Natural killer cell treated with Interleukin-12 subunit alpha and Interleukin-12 subunit beta and Interleukin-15 and Interleukin-18, amount 100 ng/mL, for 72 hours (primary cell): ENCODE measurements at regions not wholly inside any gene's neighbourhood (a gene's known extent, or its start where the extent isn't known, plus 50 kb on each side); places are given as distances from the start of the nearest gene placed in this dataset.
"Not testable (repeated sequence)": the region's sequence is repeated elsewhere in the genome, so short reads cannot be mapped to it uniquely, and the experiment has no call there.

ENCODE experiments used
- ATAC-seq, 2 donors: fragments of 150-1000 bp; cut with Tn5 transposase in 1 of 2; sonication (Bioruptor Pico), chemical (Tn5 transposase) in 1 of 2; 2 replicates each; pipeline ENCODE4 v1.10.0; 2021
- DNase-seq: peaks from one replicate; pipeline ENCODE4 v3.0.0; 2022; ENCODE audit warnings: low spot score
- H3K27ac Mint-ChIP-seq, 2 donors: 1 replicate in 1 of 2; 2 replicates in 1 of 2; pipeline ENCODE4 v1.8.0; 2022; ENCODE audit warnings: mixed read lengths in 2 of 2, mild to moderate bottlenecking in 1 of 2, moderate library complexity in 1 of 2
- H3K27me3 Mint-ChIP-seq, 2 donors: 1 replicate in 1 of 2; 2 replicates in 1 of 2; pipeline ENCODE4 v1.8.0; 2022; ENCODE audit warnings: mixed read lengths in 2 of 2
- H3K36me3 Mint-ChIP-seq: one replicate; pipeline ENCODE4 v1.8.0; 2022; ENCODE audit warnings: mixed read lengths
- H3K4me1 Mint-ChIP-seq, 2 donors: 1 replicate in 1 of 2; 2 replicates in 1 of 2; pipeline ENCODE4 v1.8.0; 2022; ENCODE audit warnings: low read depth in 2 of 2, mixed read lengths in 2 of 2, mild to moderate bottlenecking in 1 of 2
- H3K4me3 Mint-ChIP-seq: one replicate; pipeline ENCODE4 v1.8.0; 2022; ENCODE audit warnings: mixed read lengths
- H3K9me3 Mint-ChIP-seq: 2 replicates; pipeline ENCODE4 v1.8.0; 2022; ENCODE audit warnings: mixed read lengths

DNA sequence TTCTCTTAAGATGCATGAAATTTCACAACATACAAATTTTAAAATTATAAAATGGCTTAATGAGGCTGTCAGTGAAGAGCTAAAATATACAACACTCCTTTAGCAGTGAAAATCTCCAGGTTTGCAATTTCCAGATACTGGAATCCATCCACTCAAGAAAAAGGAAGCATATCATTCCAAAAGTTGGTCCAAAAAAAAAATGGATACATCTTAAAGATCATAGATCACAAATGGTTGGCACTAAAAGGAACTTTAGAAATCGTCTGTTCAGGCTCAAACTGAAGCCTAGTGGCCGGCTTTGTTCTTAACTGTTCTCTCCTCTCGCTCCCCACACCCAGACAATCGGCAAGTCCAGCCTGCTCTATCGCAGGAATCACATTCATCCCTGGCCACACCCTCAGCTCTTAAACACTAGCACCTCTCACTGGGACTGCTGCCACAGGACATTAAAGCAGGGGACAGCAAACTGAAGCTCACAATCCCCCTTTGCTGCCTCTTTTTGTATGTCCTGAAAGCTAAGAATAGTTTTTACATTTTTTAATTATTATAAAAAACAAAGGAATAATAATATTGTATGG, 130.3 kb upstream of the CDIN1 start:
- Mint-ChIP-seq H3K4me1 (no peaks in the 10 kb centered on the region), H3K4me3 (no peak overlapping the region), H3K9me3 (peaks cover 6% of the 10 kb centered on the region), H3K36me3 (no peaks in the 10 kb centered on the region), H3K27ac (no peak overlapping the region), H3K27me3 (no peaks in the 10 kb centered on the region)
- no peak for DNase-seq
- no peak for ATAC-seq

DNA sequence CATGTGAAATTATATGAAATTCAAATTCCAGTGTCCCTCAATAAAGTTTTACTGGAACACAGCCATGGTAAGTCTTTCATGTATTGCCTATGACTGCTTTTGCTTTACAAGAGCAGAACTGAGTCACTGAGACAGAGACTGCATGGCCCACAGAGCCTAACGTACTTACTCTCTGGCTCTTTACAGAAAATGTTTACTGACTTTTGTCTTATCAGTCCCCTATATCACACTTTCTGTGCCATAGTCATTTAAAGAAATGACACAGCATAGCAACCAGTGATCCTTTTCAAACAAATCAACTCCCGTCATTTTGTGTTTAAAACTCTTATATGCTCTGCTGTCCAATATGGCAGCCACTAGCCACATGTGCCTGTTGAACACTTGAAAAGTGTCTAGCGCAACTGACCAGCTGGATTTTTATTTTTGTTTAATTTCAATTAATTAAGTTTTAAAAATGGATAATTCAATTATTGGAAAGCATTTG, 129.7 kb upstream of the CDIN1 start:
- Mint-ChIP-seq H3K27ac (no peak overlapping the region), H3K9me3 (peaks cover 9% of the 10 kb centered on the region), H3K36me3 (no peaks in the 10 kb centered on the region), H3K4me3 (no peak overlapping the region), H3K4me1 (no peaks in the 10 kb centered on the region), H3K27me3 (no peaks in the 10 kb centered on the region)
- no peak for DNase-seq
- ATAC-seq: no peak

DNA sequence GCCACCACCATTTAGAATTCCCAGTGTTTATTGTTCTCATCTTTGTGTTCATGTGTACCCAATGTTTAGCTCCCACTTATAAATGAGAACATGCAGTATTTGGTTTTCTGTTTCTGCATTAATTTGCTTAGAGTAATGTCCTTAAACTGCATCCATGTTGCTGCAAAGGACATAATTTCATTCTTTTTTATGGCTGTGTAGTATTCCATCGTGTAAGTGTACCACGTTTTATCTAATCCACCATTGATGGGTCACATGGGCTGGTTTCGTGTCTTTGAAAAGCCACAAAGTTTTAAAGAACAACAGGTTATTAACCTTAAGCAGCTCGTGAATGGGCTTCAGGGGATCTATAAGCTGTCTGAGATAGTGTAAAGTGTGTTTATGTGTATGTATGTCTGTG, 125.2 kb upstream of the CDIN1 start:
- not testable (repeated sequence) for H3K27me3 Mint-ChIP-seq, H3K4me1 Mint-ChIP-seq, H3K9me3 Mint-ChIP-seq, DNase-seq, ATAC-seq, H3K36me3 Mint-ChIP-seq, H3K4me3 Mint-ChIP-seq, H3K27ac Mint-ChIP-seq

DNA sequence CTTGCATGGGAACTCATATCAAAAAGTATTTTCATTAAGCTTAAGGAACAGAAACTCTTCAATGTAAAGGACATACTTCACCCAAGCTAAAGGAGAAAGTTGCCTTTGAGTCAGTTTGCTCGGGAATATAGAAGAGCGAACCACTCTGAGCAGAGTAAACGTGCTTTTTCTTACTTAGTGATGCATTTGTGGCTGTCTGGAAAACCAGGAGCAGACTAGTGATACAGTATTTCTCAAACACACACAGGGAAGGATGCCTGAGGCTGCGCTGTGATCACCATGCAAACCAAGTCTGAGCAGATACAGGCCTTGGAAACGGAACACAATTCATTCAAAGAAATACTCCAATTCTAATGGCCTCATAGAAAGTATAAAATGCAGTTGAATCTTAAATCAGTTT, 121.0 kb upstream of the CDIN1 start:
- no peak for ATAC-seq
- no peaks in the 10 kb centered on the region for H3K27me3 Mint-ChIP-seq
- no peak for DNase-seq
- no peak overlapping the region for H3K4me3 Mint-ChIP-seq
- peaks cover 14% of the 10 kb centered on the region for H3K9me3 Mint-ChIP-seq
- H3K27ac Mint-ChIP-seq: no peak overlapping the region
- H3K4me1 Mint-ChIP-seq: no peaks in the 10 kb centered on the region
- H3K36me3 Mint-ChIP-seq: no peaks in the 10 kb centered on the region

DNA sequence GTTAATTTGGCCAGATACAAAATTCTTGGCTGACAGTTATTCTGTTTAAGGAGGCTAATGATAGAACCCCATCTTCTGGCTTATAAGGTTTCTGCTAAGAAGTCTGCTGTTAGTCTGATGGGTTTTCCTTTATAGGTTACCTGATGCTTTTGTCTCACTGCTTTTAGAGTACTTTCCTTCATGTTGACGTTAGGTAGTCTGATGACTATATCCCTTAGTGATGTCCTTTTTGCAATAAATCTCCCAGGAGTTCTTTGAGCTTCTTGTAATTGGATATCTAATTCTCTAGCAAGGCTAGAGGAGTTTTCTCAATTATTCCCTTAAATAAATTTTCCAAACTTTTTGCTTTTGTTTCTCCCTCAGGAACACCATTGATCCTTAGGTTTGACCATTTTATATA, 114.1 kb upstream of the CDIN1 start:
- Mint-ChIP-seq H3K4me1 (no peaks in the 10 kb centered on the region), H3K36me3 (no peaks in the 10 kb centered on the region), H3K27me3 (no peaks in the 10 kb centered on the region), H3K27ac (no peak overlapping the region), H3K4me3 (no peak overlapping the region), H3K9me3 (peaks cover 18% of the 10 kb centered on the region)
- no peak for DNase-seq
- ATAC-seq: no peak

DNA sequence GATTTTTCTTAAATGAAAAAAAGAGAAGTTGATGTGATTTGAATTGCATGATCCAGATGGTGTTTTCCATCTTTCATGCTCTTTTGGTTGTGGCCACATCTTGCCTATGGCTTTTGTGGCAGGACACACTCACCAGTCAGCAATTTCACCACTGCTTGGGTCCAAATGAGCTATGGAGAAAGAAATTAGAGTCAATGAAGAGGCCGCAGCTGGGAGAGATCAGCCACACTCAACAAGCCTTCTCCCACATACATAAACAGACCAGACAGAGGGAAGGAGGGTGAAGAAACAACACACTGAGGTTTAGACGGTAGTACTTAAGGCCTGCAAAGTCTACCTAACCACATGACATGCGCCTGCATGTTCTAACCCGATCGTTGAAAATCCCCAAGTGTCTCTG, 110.7 kb upstream of the CDIN1 start:
- H3K27ac Mint-ChIP-seq: no peak overlapping the region
- DNase-seq (no peak), ATAC-seq (no peak)
- no peaks in the 10 kb centered on the region for H3K27me3 Mint-ChIP-seq
- H3K9me3 Mint-ChIP-seq: peaks cover 7% of the 10 kb centered on the region
- no peak overlapping the region for H3K4me3 Mint-ChIP-seq
- H3K36me3 Mint-ChIP-seq: no peaks in the 10 kb centered on the region
- no peaks in the 10 kb centered on the region for H3K4me1 Mint-ChIP-seq

DNA sequence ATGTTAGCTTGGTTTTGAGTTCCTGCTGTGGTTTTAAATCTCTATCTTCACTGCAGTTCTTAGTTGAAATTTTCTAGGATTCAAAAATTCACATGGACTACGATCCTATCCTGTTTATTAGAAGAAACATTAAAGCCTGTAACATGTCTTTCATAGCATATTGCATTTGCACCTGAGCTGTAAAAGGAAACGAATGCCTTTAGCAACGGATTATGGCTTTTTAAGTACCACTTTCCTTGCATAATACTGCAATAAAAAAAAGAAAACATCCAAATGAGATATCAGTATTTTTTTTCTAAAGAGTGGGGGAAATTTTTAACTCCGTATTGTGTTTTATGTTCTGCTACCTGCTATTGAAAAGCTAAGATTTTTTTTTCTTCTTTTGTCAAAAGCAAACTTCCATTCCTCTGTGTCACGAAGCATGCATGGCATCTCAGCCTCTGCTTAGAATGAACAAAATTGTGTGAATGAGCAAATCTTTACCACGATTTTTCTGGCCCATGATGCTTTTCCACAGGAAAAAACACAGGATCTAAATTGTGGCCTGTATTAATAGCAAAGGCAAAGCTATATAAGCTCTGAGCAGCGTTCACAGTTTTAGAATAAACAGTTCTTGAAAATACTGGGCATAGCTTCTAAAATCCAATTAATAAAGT, 110.0 kb upstream of the CDIN1 start:
- H3K9me3 Mint-ChIP-seq: peaks cover 3% of the 10 kb centered on the region
- H3K27me3 Mint-ChIP-seq: no peaks in the 10 kb centered on the region
- H3K4me3 Mint-ChIP-seq: no peak overlapping the region
- ATAC-seq (no peak), DNase-seq (no peak)
- no peak overlapping the region for H3K27ac Mint-ChIP-seq
- H3K4me1 Mint-ChIP-seq: no peaks in the 10 kb centered on the region
- no peaks in the 10 kb centered on the region for H3K36me3 Mint-ChIP-seq

DNA sequence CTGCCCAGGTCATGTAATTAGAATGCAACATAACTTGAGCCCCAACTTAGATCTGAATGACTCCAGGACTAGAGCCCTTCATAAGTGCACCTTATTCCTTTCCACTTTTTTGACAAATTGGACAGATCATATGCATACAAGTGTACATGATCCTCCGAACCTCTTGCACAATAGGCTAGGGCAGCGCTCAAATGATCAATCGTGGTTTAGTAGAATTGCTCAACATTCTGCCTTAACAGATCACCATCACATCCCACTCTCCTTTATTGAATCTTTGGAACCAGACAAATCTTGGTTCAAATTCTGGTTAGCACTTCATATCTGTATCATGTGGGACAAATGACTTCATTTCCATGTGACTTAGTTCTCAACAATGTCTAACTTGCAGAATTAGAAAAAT, 106.8 kb upstream of the CDIN1 start:
- no peaks in the 10 kb centered on the region for H3K4me1 Mint-ChIP-seq
- peaks cover 2% of the 10 kb centered on the region for H3K9me3 Mint-ChIP-seq
- ATAC-seq (no peak), DNase-seq (no peak)
- no peaks in the 10 kb centered on the region for H3K27me3 Mint-ChIP-seq
- H3K4me3 Mint-ChIP-seq: no peak overlapping the region
- no peak overlapping the region for H3K27ac Mint-ChIP-seq
- H3K36me3 Mint-ChIP-seq: no peaks in the 10 kb centered on the region

DNA sequence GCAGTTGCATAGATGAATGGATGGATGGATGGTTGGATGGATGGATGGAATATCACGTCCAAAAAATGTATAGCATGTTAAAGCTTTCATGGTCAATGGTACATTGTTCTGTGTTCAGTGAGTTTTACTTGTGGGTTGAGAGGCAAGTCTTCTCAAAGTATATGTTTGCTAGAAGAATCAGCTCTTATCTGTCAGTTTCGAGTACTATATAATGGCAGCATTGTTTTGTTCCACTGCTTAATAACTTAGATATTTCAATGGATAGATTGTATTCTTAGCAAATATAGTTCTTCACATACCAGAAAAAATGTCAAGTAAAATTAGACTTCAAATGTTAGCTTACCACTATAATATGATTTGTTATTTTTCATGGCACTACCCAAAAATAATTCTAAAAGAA, 100.9 kb upstream of the CDIN1 start:
- no peaks in the 10 kb centered on the region for H3K36me3 Mint-ChIP-seq
- no peak for DNase-seq

DNA sequence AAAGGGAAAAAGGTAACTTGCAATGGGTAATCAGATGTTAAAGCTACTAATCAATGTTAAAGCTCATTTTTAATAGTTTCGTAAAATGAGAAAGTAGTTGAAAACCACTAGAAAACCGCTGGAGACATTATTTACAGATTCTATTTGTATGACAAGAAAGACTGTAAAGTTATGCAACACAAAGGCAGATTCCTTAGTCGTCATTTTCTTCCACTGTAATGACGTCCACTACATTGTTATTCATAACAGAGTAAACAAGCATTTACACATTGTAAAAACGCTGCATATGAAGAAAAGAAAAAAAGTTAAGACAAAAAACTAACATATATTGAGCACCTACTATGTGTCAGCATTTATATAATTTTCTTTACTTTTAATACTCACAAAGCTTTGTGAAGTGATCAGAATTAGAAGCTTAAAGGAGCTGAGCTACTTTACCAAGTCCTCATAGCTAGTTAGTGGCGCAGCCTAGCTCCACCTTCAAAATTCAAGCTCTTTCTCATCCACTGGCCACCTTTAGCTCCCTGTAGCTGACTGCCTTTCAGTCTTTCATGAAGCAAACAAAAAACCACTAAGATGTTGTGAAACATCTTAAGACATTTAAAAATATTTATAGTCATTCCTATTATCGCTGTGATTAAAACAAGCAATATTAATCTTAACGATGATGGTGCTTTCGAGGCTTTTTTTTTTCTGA, 100.1 kb upstream of the CDIN1 start:
- H3K27ac Mint-ChIP-seq: no peak overlapping the region
- no peaks in the 10 kb centered on the region for H3K4me1 Mint-ChIP-seq
- H3K36me3 Mint-ChIP-seq: no peaks in the 10 kb centered on the region
- H3K4me3 Mint-ChIP-seq: no peak overlapping the region
- DNase-seq (no peak), ATAC-seq (no peak)
- H3K27me3 Mint-ChIP-seq: no peaks in the 10 kb centered on the region
- peaks cover 2% of the 10 kb centered on the region for H3K9me3 Mint-ChIP-seq

More for the DNA sequence above, 100.9 kb upstream of the CDIN1 start:
- no peak for ATAC-seq
- H3K4me3 Mint-ChIP-seq: no peak overlapping the region
- H3K27ac Mint-ChIP-seq: no peak overlapping the region
- H3K4me1 Mint-ChIP-seq: no peaks in the 10 kb centered on the region
- H3K27me3 Mint-ChIP-seq: no peaks in the 10 kb centered on the region
- H3K9me3 Mint-ChIP-seq: peaks cover 2% of the 10 kb centered on the region

DNA sequence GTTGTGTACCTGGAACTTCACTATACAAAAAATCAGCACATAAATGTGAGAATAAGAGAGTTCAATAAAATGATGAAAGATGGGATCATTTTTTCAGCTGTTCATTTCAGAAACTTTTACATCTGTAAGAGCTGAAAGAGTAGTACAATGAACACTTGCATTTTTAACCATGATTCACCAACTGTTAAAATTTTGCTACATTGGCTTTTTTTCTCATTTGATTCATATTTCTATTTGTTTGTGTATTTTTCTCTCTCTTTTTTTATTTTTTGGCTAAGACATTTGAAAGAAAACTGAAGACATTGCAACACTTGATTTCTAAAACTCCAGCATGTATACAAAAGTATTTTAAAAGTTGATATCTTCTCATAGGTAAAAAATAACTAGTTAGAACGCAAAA, 98.3 kb upstream of the CDIN1 start:
- no peak for DNase-seq
- Mint-ChIP-seq H3K4me3 (no peak overlapping the region), H3K4me1 (no peaks in the 10 kb centered on the region), H3K9me3 (no peaks in the 10 kb centered on the region), H3K36me3 (no peaks in the 10 kb centered on the region), H3K27ac (no peak overlapping the region), H3K27me3 (no peaks in the 10 kb centered on the region)
- ATAC-seq: no peak

DNA sequence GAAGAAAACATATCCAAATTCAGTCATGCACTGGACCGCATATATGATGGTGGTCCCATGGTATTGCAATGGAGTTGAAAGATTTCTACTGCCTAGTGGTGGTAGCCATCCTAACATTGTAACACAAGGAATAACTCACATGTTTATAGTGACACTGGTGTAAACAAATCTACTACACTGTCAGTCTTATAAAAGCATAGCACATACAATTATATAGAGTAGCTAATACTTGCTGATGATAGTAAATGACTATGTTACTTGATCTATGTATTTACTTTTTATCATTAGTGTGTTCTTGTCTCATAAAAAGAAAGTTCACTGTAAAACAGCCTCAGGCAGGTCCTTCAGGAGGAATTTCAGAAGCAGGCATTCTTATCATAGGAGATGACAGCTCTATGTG, 96.0 kb upstream of the CDIN1 start:
- DNase-seq: no peak
- no peaks in the 10 kb centered on the region for H3K4me1 Mint-ChIP-seq
- no peak overlapping the region for H3K4me3 Mint-ChIP-seq
- ATAC-seq: no peak
- H3K27me3 Mint-ChIP-seq: no peaks in the 10 kb centered on the region
- no peaks in the 10 kb centered on the region for H3K36me3 Mint-ChIP-seq
- no peak overlapping the region for H3K27ac Mint-ChIP-seq
- H3K9me3 Mint-ChIP-seq: peaks cover 2% of the 10 kb centered on the region

DNA sequence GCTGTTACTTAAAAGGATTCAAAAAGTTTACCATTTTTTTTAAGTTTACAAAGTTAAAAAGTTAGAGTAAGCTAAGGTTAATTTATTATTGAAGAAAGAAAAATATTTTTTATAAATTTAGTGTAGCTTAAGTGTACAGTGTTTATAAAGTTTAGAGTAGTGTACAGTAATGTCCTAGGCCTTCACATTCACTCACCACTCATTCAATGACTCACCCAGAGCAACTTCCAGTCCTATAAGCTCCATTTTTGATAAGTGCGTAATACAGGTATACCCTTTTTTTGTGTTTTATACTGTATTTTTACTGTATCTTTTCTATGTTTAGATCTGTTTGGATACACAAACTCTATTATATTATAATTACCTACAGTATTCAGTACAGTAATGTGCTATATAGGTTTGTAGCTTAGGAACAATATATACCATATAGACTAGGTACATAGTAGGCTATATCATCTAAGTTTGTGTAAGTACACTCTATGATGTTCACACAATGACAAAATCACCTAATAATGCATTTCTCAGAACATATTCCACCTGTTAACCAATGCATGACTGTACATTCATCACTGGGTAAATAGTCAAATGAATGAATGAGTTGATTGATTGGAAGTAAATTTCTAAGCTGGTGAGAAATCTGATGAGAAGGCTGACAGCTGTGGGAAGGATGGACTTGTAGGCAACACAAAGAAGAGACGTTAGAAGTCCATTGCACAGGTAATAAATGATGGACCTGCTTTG, 95.2 kb upstream of the CDIN1 start:
- no peak for DNase-seq
- peaks cover 2% of the 10 kb centered on the region for H3K9me3 Mint-ChIP-seq
- no peak overlapping the region for H3K27ac Mint-ChIP-seq
- H3K36me3 Mint-ChIP-seq: no peaks in the 10 kb centered on the region
- H3K4me3 Mint-ChIP-seq: no peak overlapping the region
- ATAC-seq: no peak
- H3K27me3 Mint-ChIP-seq: no peaks in the 10 kb centered on the region
- H3K4me1 Mint-ChIP-seq: no peaks in the 10 kb centered on the region

DNA sequence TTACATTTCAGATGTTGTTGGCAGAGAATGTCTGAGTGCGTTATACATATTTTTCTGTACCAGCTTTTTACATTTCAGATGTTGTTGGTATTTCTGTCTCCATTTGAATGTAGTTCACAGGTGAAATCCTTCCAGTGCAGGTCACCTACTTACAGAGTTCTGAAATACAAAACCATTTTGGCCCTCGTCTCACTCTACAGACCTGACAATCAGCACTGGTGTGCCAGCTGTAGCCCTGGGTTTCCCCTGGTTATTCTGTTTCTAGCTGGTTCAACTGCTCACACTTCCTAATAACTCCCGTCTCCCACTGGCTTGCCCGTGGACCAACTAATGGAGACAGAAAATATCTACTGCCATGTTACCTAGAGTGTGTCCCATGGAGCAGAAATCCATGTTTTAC, 87.5 kb upstream of the CDIN1 start:
- Mint-ChIP-seq H3K4me3 (no peak overlapping the region), H3K9me3 (peaks cover 5% of the 10 kb centered on the region), H3K27me3 (no peaks in the 10 kb centered on the region), H3K4me1 (no peaks in the 10 kb centered on the region), H3K27ac (no peak overlapping the region), H3K36me3 (no peaks in the 10 kb centered on the region)
- DNase-seq: no peak
- ATAC-seq: no peak
